AG04450 (cell line): ENCODE measurements at regions not wholly inside any gene's neighbourhood (a gene's known extent, or its start where the extent isn't known, plus 50 kb on each side); places are given as distances from the start of the nearest gene placed in this dataset.
A peak's percentile ranks its signal among the peaks of the same experiment; 100 is the strongest.

Experiments
- CTCF ChIA-PET: fragments of 300-600, 350-600 bp; formaldehyde crosslinking; extraction: SDS; loops from one replicate; lab custom pipeline; 2022; ENCODE audit warnings: antibody characterized with exemption, inconsistent platforms; lab: Charles Lee
- POLR2A ChIA-PET: fragments of 350-600 bp; formaldehyde crosslinking; extraction: SDS; loops from one replicate; lab custom pipeline; 2021; ENCODE audit warnings: antibody characterized with exemption, inconsistent platforms; lab: Yijun Ruan, JAX
- DNase-seq: peaks from one replicate; pipeline ENCODE4 v3.0.0-alpha.2; 2011; ENCODE audit warnings: low read depth, low spot score
- H3K27ac ChIP-seq: one replicate; pipeline ENCODE4 v1.5.1; 2012; ENCODE audit warnings: low read depth, low read length, control low read depth
- H3K27me3 ChIP-seq: one replicate; pipeline ENCODE4 v1.6.0; 2012; ENCODE audit warnings: low read length; ENCODE audit not compliant: control insufficient read depth, insufficient read depth
- H3K4me3 ChIP-seq: 2 replicates; pipeline ENCODE4 v1.5.1; 2011; ENCODE audit warnings: mild to moderate bottlenecking, low read depth, low read length, control low read depth
- H3K9me3 ChIP-seq: 2 replicates; pipeline ENCODE4 v1.5.1; 2012; ENCODE audit warnings: low read length; ENCODE audit not compliant: control insufficient read depth, insufficient read depth
- TF ChIP-seq, protein P1 (sequence below): IDR thresholded peaks from 2 replicates; pipeline ENCODE4 v1.5.1; 2011; ENCODE audit warnings: low read depth, low read length, control low read depth, inconsistent platforms

DNA sequence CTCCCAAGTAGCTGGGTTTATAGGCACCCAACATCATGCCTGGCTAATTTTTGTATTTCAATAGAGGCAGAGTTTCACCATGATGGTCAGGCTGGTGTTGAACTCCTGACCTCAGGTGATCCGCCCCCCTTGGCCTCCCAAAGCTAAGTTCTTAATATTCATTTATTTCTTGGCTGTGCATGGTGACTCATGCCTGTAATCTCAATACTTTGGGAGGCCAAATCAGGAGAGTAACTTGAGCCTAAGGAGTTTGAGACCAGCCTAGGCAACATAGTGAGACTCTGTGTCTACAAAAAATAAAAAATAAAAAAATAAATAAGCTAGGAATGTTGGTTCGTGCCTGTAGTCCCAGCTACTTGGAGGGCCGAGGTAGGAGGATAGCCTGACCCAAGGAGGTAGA lies 587.1 kb upstream of the FTMT start:
- TF ChIP-seq, protein P1, sequence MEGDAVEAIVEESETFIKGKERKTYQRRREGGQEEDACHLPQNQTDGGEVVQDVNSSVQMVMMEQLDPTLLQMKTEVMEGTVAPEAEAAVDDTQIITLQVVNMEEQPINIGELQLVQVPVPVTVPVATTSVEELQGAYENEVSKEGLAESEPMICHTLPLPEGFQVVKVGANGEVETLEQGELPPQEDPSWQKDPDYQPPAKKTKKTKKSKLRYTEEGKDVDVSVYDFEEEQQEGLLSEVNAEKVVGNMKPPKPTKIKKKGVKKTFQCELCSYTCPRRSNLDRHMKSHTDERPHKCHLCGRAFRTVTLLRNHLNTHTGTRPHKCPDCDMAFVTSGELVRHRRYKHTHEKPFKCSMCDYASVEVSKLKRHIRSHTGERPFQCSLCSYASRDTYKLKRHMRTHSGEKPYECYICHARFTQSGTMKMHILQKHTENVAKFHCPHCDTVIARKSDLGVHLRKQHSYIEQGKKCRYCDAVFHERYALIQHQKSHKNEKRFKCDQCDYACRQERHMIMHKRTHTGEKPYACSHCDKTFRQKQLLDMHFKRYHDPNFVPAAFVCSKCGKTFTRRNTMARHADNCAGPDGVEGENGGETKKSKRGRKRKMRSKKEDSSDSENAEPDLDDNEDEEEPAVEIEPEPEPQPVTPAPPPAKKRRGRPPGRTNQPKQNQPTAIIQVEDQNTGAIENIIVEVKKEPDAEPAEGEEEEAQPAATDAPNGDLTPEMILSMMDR: no peak
- H3K27ac ChIP-seq: no peak overlapping the region
- DNase-seq: no peak
- POLR2A ChIA-PET: no interaction called here
- H3K4me3 ChIP-seq: no peak overlapping the region
- H3K9me3 ChIP-seq: no peaks in the 10 kb centered on the region
- CTCF ChIA-PET: no interaction called here
- no peaks in the 10 kb centered on the region for H3K27me3 ChIP-seq

DNA sequence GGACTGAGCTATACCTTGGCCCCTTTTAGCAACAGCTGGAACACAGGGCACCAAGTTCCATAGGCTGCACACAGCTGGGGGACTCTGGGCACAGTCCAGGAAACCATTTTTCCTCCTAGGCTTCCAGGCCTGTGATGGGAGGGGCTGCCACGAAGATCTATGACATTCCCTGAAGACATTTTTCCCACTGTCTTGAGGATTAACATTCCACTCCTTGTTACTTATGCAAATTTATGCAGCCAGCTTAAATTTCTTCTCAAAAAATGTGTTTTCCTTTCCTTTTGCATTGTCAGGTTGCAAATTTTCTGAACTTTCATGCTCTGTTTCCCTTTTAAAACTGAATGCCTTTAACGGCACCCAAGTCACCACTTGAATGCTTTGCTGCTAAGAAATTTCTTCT lies 580.1 kb upstream of the FTMT start:
- POLR2A ChIA-PET: no interaction called here
- no peak for DNase-seq
- Histone ChIP-seq H3K9me3 (no peaks in the 10 kb centered on the region), H3K27me3 (no peaks in the 10 kb centered on the region), H3K4me3 (no peak overlapping the region), H3K27ac (no peak overlapping the region)
- CTCF ChIA-PET: no interaction called here
- TF ChIP-seq, protein P1: no peak

DNA sequence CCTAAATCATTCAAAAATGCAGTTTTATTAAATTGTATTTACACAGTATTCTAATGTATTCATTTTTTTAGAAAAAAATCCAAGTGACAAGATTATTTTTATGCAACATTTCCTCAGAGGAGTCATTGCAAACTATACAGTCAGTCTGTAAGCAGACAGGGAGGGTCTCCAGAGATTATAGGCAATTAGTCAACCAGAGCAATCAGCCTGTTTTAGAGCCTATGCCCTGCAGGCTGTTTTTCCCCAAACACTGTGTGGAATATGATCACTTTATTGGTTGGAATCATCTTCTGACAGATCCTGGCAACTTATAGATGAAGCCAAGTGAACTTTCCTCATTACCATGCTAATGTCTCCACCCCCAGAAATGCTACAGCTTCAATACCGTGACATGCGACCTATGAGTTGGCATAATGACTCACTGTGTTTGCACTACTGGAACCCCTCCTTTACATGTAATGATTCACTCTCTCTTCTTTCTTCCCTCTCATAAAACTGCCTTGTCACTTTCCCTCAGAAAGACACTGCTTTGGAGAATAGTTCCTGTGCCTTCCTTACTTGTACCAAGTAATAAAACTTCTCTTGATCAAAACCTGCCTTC lies 577.7 kb upstream of the FTMT start:
- no peaks in the 10 kb centered on the region for H3K9me3 ChIP-seq
- no peaks in the 10 kb centered on the region for H3K27me3 ChIP-seq
- ChIA-PET CTCF (no interaction called here), POLR2A (no interaction called here)
- TF ChIP-seq, protein P1: no peak
- H3K27ac ChIP-seq: peak overlapping the region; percentile 69
- DNase-seq: peak; percentile 60
- no peak overlapping the region for H3K4me3 ChIP-seq

DNA sequence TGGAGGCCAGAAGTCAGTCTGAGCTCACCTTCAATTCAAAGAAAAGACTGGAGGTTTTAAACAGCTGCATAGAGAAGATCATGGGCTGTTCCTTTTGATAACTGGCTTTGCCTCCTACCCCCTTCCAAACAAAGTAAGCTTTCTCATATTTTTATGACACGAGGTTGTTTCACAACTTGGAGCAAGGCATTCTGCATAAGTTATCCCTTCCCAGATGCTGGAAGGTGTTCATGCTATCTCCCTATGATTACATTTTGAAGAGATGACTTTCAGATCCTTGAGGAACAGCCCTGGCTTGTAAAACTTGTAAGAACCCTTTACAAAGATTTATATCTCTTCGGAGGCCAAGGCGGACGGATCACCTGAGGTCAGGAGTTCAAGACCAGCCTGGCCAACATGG lies 571.9 kb upstream of the FTMT start:
- Histone ChIP-seq H3K9me3 (no peaks in the 10 kb centered on the region), H3K27ac (no peak overlapping the region), H3K27me3 (no peaks in the 10 kb centered on the region), H3K4me3 (no peak overlapping the region)
- ChIA-PET CTCF (no interaction called here), POLR2A (no interaction called here)
- TF ChIP-seq, protein P1: no peak
- DNase-seq: no peak

DNA sequence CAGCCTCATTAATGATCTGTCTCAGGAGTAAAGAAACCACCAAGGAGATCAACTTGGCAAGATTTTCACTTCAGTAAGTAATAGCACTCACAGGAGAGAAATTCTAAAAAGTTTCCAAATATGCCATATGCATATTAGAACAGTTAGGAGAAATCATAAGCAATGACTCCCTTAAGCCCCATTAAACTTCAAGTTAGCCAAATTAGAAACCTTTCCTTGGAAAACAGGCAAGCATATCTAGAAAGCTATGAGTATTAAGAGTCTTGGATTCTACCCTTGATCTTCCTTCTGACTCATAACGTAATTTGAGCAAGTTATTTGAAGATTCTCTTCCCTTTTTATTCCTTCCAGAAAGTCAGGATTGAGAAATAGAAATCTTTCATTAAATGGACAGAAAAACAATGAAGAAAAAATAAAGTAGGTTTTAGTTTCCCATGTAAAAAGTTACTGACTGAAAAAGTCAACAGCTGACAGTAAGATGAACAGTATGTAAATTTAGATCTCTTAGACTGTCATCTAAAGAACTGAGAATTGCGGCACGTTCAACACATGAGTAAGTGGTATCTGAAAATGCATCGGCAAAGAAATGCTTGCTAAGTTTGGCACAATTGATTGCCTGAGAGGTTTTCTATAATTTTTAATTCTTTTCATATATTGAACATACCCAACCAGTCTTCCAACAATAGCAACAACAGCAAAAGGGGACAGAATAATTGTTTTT lies 565.7 kb upstream of the FTMT start:
- DNase-seq: no peak
- no peaks in the 10 kb centered on the region for H3K9me3 ChIP-seq
- CTCF ChIA-PET: interaction anchor here (0.6 kb wide), 1 partner anchor 18 kb away, joined by 3 read pairs; no protein-coding TSS in a partner anchor
- no peaks in the 10 kb centered on the region for H3K27me3 ChIP-seq
- H3K4me3 ChIP-seq: no peak overlapping the region
- POLR2A ChIA-PET: no interaction called here
- H3K27ac ChIP-seq: no peak overlapping the region
- TF ChIP-seq, protein P1: no peak
